ENCODE measurements at regions not wholly inside any gene's neighbourhood (a gene's known extent, or its start where the extent isn't known, plus 50 kb on each side); places are given as distances from the start of the nearest gene placed in this dataset.

DNA sequence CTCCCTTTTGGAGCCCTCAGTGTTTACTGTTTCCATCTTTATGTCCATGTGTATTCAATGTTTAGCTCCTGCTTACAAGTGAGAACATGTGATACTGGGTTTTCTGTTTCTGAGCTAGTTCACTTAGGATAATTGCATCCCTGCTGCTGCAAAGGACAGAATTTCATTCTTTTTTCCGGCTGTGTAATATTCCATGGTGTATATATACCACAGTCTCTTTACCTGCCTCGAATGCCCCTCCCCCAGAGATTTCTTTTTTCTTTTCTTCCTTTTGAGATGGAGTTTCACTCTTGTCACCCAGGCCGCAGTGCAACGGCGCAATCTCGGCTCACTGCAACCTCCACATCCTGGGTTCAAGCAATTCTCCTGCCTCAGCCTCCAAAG is 60.9 kb downstream of the RMI2 start:
- no peaks in the 10 kb centered on the region for H3K9me3 Mint-ChIP-seq
- ChIA-PET POLR2A (interaction anchor here (0.6 kb wide), 1 partner anchor 337 kb away, joined by 3 read pairs; no protein-coding TSS in a partner anchor), CTCF (interaction anchor here (0.7 to 4.4 kb wide), 13 partner anchors 10 to 662 kb away, joined by 3 to 26 read pairs (median 3); no protein-coding TSS in a partner anchor)
- H3K4me3 Mint-ChIP-seq, result no peak overlapping the region
- Histone ChIP-seq H3K27ac (ENCODE audit: low read depth, low read length) (no peak overlapping the region), H3K36me3 (ENCODE audit: insufficient read depth, low read length) (no peaks in the 10 kb centered on the region), H3K27me3 (ENCODE audit: insufficient read depth, low read length, poor library complexity, severe bottlenecking) (no peaks in the 10 kb centered on the region), H3K9me3 (ENCODE audit: low read length) (no peaks in the 10 kb centered on the region), H3K4me1 (ENCODE audit: insufficient read depth, low read length) (no peaks in the 10 kb centered on the region), H3K4me3 (ENCODE audit: low read length) (no peak overlapping the region)
- no peaks in the 10 kb centered on the region for H3K36me3 Mint-ChIP-seq
- H3K27me3 Mint-ChIP-seq, result peaks cover 0 to 3% of the 10 kb centered on the region in 2 donors
- H3K4me1 Mint-ChIP-seq, result peaks cover 0 to 3% (median 0%) of the 10 kb centered on the region in 3 donors
- no peak overlapping the region for H3K27ac Mint-ChIP-seq
- DNase-seq, result no peak

DNA sequence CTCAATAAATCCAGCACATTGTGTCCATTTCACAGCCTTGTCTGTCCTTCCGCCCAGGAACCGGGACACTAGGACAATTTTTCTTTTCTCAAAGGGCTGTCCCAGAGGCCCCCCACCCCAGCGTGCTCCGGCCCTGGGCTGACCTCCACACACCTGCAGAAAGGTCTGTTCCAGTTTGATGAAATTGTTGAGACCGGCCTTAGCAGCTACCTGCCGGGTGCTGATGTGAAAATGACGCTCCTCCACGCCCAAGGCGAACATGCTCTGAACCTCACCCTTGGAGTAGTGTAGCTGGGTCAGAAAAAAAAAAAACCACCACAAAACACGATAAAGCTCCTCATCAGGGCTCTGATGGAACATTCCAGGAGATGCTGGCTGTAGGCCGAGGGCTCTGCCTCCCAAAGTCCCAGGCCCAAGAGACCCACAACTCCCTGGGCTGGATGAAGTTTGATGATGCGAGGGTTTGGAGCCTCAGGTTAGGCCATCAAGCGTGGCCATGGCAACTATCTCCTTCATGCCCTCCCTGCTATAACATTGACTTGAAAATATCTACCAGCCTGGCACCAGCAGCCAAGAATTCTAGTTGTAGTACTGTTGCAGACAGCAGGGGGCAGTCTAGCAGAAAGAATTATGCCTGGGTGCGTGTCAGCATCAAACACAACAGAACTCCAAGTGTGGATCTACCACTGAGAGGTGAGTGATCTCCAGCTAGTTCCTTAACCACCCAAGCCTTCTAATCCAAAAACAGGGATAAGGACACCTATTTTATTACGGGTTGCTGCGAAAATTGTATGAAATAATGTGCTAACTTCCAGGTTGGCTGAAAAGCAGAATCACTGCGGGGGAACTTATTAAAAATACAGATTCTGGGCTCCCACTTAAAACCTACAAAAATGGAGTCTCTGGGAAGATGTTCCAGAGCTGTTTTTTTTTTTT is 62.1 kb downstream of the RMI2 start:
- Histone ChIP-seq H3K4me1 (ENCODE audit: insufficient read depth, low read length) (no peaks in the 10 kb centered on the region), H3K27me3 (ENCODE audit: insufficient read depth, low read length, poor library complexity, severe bottlenecking) (no peaks in the 10 kb centered on the region), H3K4me3 (ENCODE audit: low read length) (no peak overlapping the region), H3K27ac (ENCODE audit: low read depth, low read length) (no peak overlapping the region), H3K36me3 (ENCODE audit: insufficient read depth, low read length) (no peaks in the 10 kb centered on the region), H3K9me3 (ENCODE audit: low read length) (no peaks in the 10 kb centered on the region)
- peak; percentile 35 to 69 (median 61) for DNase-seq
- CTCF ChIA-PET, result interaction anchor here (0.6 to 4.4 kb wide), 29 partner anchors 9 to 661 kb away, joined by 3 to 26 read pairs (median 4); partner anchors contain the start of gene TXNDC11
- Mint-ChIP-seq H3K4me1 (peaks cover 0 to 3% (median 0%) of the 10 kb centered on the region in 3 donors), H3K27ac (peak overlapping the region in 1 of 8 donors; percentile 50), H3K27me3 (peaks cover 0 to 3% of the 10 kb centered on the region in 2 donors), H3K4me3 (no peak overlapping the region), H3K9me3 (no peaks in the 10 kb centered on the region), H3K36me3 (no peaks in the 10 kb centered on the region)
- POLR2A ChIA-PET, result no interaction called here

DNA sequence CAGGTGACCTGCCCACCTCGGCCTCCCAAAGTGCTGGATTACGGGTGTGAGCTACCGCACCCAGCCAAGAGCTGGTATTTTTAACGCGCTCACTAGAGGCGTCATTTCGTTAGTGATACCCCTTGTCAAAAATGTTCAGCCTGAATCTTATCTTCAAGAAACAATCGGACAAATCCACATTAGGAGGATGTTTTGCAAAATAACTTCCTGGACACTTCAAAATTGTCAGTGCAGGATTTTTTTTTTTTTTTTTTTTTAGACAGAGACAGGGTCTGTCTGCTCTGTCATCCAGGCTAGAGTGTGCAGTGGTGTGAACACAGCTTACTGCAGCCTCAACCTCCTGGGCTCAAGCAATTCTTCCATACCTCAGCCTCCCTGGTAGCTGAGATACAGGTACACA is 63.0 kb downstream of the RMI2 start:
- Histone ChIP-seq H3K4me1 (ENCODE audit: insufficient read depth, low read length) (no peaks in the 10 kb centered on the region), H3K9me3 (ENCODE audit: low read length) (no peaks in the 10 kb centered on the region), H3K27me3 (ENCODE audit: insufficient read depth, low read length, poor library complexity, severe bottlenecking) (no peaks in the 10 kb centered on the region), H3K4me3 (ENCODE audit: low read length) (no peak overlapping the region), H3K36me3 (ENCODE audit: insufficient read depth, low read length) (no peaks in the 10 kb centered on the region), H3K27ac (ENCODE audit: low read depth, low read length) (no peak overlapping the region)
- ChIA-PET POLR2A (no interaction called here), CTCF (interaction anchor here (0.6 to 4.4 kb wide), 21 partner anchors 9 to 660 kb away, joined by 3 to 26 read pairs (median 5); partner anchors contain the start of gene TXNDC11)
- Mint-ChIP-seq H3K27me3 (peaks cover 0 to 3% of the 10 kb centered on the region in 2 donors), H3K4me1 (peaks cover 0 to 3% (median 0%) of the 10 kb centered on the region in 3 donors), H3K27ac (no peak overlapping the region), H3K9me3 (no peaks in the 10 kb centered on the region), H3K4me3 (no peak overlapping the region), H3K36me3 (no peaks in the 10 kb centered on the region)
- DNase-seq, result no peak

DNA sequence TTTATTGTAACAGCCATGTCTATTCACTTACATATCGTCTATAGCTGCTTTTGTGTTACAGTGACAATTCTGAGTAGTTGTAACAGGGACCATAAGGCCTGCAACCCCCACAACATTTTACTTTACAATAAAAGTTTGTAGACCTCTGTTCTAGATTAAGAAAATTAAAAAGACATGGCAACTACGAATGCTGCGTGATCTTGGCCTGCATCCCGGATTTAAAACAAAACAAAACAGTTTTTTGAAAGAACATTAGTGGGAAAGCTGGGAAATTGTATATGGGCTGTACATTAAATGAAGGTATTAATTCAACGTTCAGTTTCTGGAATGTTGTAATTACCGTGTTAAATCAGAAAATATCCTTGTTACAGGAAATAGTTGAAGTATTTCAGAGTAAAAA is 64.1 kb downstream of the RMI2 start:
- H3K27ac ChIP-seq (ENCODE audit: low read depth, low read length), result no peak overlapping the region
- H3K9me3 Mint-ChIP-seq, result no peaks in the 10 kb centered on the region
- POLR2A ChIA-PET, result no interaction called here

DNA sequence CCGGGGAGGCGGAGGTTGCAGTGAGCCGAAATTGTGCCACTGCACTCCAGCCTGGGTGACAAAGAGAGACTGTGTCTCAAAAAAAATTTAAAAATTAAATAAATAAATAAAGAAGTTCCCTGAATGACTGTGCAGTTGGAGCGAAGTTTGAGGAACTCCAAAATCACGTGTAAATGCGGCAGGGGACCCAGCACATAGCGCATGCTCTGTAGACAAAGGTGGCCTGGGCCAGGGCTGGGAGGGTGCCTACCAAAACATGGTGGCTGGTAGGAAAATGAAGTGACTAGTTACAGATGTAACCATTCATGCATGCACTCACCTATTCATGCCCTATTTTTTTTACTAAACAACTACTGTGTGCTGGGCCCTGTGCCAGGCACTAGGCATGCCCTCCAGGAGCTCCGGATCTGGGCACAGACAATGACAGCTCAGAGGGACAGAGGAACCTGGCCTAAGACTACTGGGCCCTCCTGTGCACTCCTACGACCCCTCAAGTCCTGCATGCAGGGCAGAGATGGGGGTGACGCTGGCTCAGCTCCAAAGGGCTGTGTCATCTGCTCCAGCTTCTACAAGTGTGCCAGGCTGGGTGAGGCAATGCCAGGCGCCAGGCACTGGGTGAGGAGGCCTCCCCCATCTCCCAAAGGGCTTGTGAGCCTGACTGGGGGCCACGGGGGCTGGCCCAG is 65.3 kb downstream of the RMI2 start:
- Mint-ChIP-seq H3K4me3 (no peak overlapping the region), H3K27ac (no peak overlapping the region), H3K27me3 (peaks cover 0 to 2% of the 10 kb centered on the region in 2 donors), H3K4me1 (peaks cover 0 to 3% (median 0%) of the 10 kb centered on the region in 3 donors), H3K9me3 (no peaks in the 10 kb centered on the region), H3K36me3 (peaks cover 0 to 3% (median 2%) of the 10 kb centered on the region in 3 donors)
- H3K4me1 ChIP-seq (ENCODE audit: insufficient read depth, low read length), result no peaks in the 10 kb centered on the region
- H3K9me3 ChIP-seq (ENCODE audit: low read length), result no peaks in the 10 kb centered on the region
- H3K27me3 ChIP-seq (ENCODE audit: insufficient read depth, low read length, poor library complexity, severe bottlenecking), result no peaks in the 10 kb centered on the region
- H3K36me3 ChIP-seq (ENCODE audit: insufficient read depth, low read length), result no peaks in the 10 kb centered on the region
- no peak overlapping the region for H3K27ac ChIP-seq (ENCODE audit: low read depth, low read length)
- POLR2A ChIA-PET, result no interaction called here
- no peak overlapping the region for H3K4me3 ChIP-seq (ENCODE audit: low read length)
- no peak for DNase-seq
- CTCF ChIA-PET, result interaction anchor here (0.6 to 1.6 kb wide), 4 partner anchors 122 to 306 kb away, joined by 3 to 4 read pairs (median 3); no protein-coding TSS in a partner anchor

More for the DNA sequence above, 64.1 kb downstream of the RMI2 start:
- H3K36me3 Mint-ChIP-seq, result no peaks in the 10 kb centered on the region
- H3K4me3 Mint-ChIP-seq, result no peak overlapping the region
- DNase-seq, result no peak
- H3K27ac Mint-ChIP-seq, result no peak overlapping the region
- CTCF ChIA-PET, result interaction anchor here (1.0 to 4.4 kb wide), 5 partner anchors 13 to 555 kb away, joined by 3 to 26 read pairs (median 4); partner anchors contain the start of gene TNFRSF17
- Histone ChIP-seq H3K36me3 (ENCODE audit: insufficient read depth, low read length) (no peaks in the 10 kb centered on the region), H3K27me3 (ENCODE audit: insufficient read depth, low read length, poor library complexity, severe bottlenecking) (no peaks in the 10 kb centered on the region), H3K4me1 (ENCODE audit: insufficient read depth, low read length) (no peaks in the 10 kb centered on the region), H3K4me3 (ENCODE audit: low read length) (no peak overlapping the region), H3K9me3 (ENCODE audit: low read length) (no peaks in the 10 kb centered on the region)
- peaks cover 0 to 2% of the 10 kb centered on the region in 2 donors for H3K27me3 Mint-ChIP-seq
- peaks cover 0 to 3% (median 0%) of the 10 kb centered on the region in 3 donors for H3K4me1 Mint-ChIP-seq

DNA sequence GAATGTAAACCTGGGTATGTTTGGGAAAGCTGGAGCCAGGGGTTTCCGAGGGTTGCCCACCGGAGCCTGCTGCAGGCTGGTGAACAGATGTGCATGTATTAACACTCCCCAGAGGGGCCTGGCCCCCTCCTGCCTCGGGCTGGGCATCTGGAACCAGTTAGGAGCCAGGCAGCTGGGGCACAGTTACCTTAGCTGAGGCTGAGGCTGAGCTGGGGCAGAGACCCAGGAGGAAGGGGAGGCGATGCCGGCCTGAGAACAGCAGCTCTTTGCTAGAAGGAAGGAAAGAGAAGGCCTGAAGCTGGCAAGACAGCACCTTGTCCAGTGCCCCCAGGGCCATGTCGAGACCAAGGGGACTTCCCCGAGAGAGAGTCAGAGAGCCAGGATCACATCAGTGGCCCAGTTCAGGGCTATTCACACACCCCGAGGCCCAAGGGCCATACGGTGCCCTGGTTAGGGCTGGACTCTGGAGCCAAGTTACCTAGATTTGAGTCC is 65.8 kb downstream of the RMI2 start:
- peaks cover 0 to 3% (median 3%) of the 10 kb centered on the region in 3 donors for H3K36me3 Mint-ChIP-seq
- CTCF ChIA-PET, result interaction anchor here (0.6 to 1.5 kb wide), 4 partner anchors 121 to 443 kb away, joined by 3 to 4 read pairs (median 3); no protein-coding TSS in a partner anchor
- H3K4me1 Mint-ChIP-seq, result peaks cover 0 to 3% (median 0%) of the 10 kb centered on the region in 3 donors
- Histone ChIP-seq H3K4me1 (ENCODE audit: insufficient read depth, low read length) (no peaks in the 10 kb centered on the region), H3K4me3 (ENCODE audit: low read length) (no peak overlapping the region), H3K9me3 (ENCODE audit: low read length) (no peaks in the 10 kb centered on the region), H3K36me3 (ENCODE audit: insufficient read depth, low read length) (no peaks in the 10 kb centered on the region), H3K27ac (ENCODE audit: low read depth, low read length) (no peak overlapping the region), H3K27me3 (ENCODE audit: insufficient read depth, low read length, poor library complexity, severe bottlenecking) (no peaks in the 10 kb centered on the region)
- H3K27me3 Mint-ChIP-seq, result peaks cover 0 to 2% of the 10 kb centered on the region in 2 donors
- DNase-seq, result no peak
- H3K4me3 Mint-ChIP-seq, result no peak overlapping the region
- H3K27ac Mint-ChIP-seq, result no peak overlapping the region
- H3K9me3 Mint-ChIP-seq, result no peaks in the 10 kb centered on the region
- POLR2A ChIA-PET, result no interaction called here

DNA sequence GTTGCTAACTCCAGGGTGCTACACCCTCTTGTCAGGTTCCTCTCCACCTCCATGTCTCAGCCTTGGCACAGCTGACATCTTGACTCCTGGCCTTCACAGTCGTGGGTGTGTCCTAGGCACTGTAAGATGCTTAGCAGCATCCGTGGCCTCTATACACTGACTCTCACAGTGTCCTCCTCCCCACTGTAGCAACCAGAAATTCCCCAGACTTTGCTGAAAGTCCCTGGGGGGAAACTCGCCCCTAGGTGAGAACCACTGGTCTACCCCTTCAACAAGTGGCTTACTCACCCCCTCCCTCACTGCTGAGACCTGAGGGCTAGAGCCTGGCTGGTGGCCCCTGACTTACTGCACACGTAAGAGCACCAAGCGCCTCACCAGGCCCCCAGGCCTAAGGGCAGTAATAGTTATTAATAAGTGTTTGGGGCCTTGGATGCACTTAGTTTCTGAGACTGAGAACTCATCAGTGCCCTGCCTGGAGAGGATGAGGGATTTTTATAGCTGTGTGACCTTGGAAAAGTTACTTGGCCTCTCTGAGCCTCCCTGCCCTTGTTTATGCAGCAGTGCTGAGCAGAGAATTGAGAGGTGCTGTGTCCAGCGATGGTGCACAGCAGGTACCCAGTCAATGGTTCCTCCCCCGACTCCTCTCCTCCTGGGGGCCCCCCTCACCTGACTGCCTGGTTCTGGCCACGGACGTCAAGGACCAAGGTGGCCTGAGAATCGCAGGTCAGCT is 67.1 kb downstream of the RMI2 start:
- Mint-ChIP-seq H3K36me3 (peaks cover 0 to 3% (median 3%) of the 10 kb centered on the region in 3 donors), H3K4me1 (peaks cover 0 to 3% (median 0%) of the 10 kb centered on the region in 3 donors), H3K27me3 (peaks cover 0 to 4% of the 10 kb centered on the region in 2 donors), H3K27ac (peak overlapping the region in 1 of 8 donors; percentile 59), H3K9me3 (no peaks in the 10 kb centered on the region), H3K4me3 (no peak overlapping the region)
- Histone ChIP-seq H3K9me3 (ENCODE audit: low read length) (no peaks in the 10 kb centered on the region), H3K4me1 (ENCODE audit: insufficient read depth, low read length) (no peaks in the 10 kb centered on the region), H3K27me3 (ENCODE audit: insufficient read depth, low read length, poor library complexity, severe bottlenecking) (no peaks in the 10 kb centered on the region), H3K36me3 (ENCODE audit: insufficient read depth, low read length) (no peaks in the 10 kb centered on the region), H3K4me3 (ENCODE audit: low read length) (no peak overlapping the region), H3K27ac (ENCODE audit: low read depth, low read length) (no peak overlapping the region)
- no peak for DNase-seq
- CTCF ChIA-PET, result interaction anchor here (0.7 to 1.5 kb wide), 2 partner anchors 303 to 444 kb away, joined by 3 to 4 read pairs; no protein-coding TSS in a partner anchor
- POLR2A ChIA-PET, result no interaction called here
